ENCODE measurements at regions not wholly inside any gene's neighbourhood (a gene's known extent, or its start where the extent isn't known, plus 50 kb on each side); places are given as distances from the start of the nearest gene placed in this dataset.
"Not testable (repeated sequence)": the region's sequence is repeated elsewhere in the genome, so short reads cannot be mapped to it uniquely, and the experiment has no call there.

- DNase-seq (ENCODE audit: low spot score): no peak
Measured at GRCh38 chr6:20341096-20341495, 60.6 kb upstream of the E2F3 start.

GRCh38 chr6:20341564-20341963, 60.1 kb upstream of the E2F3 start:
- no peak for DNase-seq (ENCODE audit: low spot score)

- DNase-seq (ENCODE audit: low spot score): not testable (repeated sequence)
Measured at GRCh38 chr6:20346948-20347347, 54.7 kb upstream of the E2F3 start.

GRCh38 chr6:20348041-20348440, 53.6 kb upstream of the E2F3 start:
- DNase-seq (ENCODE audit: low spot score): no peak

- DNase-seq (ENCODE audit: low spot score): no peak
Measured at GRCh38 chr6:20349225-20349624, 52.5 kb upstream of the E2F3 start.

- no peak for DNase-seq (ENCODE audit: low spot score)
Measured at GRCh38 chr6:20350215-20350614, 51.5 kb upstream of the E2F3 start.

GRCh38 chr6:20351534-20351933, 50.1 kb upstream of the E2F3 start:
- no peak for DNase-seq (ENCODE audit: low spot score)

Data from kidney tubule cell (primary cell).